ENCODE measurements at regions not wholly inside any gene's neighbourhood (a gene's known extent, or its start where the extent isn't known, plus 50 kb on each side); places are given as distances from the start of the nearest gene placed in this dataset.
"Not testable (repeated sequence)": the region's sequence is repeated elsewhere in the genome, so short reads cannot be mapped to it uniquely, and the experiment has no call there.

DNA sequence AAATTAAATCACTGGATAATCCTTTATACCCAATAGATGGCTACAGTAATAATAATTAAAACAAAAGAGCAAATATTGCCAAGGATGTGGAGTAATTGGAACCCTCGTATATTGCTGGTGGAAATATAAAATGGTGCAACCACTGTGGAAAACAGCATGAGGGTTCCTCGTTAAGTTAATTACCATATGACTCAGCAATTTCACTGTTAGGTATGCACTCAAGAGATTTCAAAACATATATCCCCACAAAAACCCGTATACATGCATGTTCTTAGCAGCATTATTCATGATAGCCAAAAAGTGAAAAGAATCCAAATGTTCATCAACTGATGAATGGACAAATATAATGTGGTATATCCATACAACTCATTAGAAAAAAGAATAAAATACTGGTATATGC lies 103.3 kb downstream of the TEX13C start:
- H3K4me3 ChIP-seq (ENCODE audit: low read depth, low read length): no peak overlapping the region
- no peak for DNase-seq (ENCODE audit: low read depth)
- TF ChIP-seq, protein P1, sequence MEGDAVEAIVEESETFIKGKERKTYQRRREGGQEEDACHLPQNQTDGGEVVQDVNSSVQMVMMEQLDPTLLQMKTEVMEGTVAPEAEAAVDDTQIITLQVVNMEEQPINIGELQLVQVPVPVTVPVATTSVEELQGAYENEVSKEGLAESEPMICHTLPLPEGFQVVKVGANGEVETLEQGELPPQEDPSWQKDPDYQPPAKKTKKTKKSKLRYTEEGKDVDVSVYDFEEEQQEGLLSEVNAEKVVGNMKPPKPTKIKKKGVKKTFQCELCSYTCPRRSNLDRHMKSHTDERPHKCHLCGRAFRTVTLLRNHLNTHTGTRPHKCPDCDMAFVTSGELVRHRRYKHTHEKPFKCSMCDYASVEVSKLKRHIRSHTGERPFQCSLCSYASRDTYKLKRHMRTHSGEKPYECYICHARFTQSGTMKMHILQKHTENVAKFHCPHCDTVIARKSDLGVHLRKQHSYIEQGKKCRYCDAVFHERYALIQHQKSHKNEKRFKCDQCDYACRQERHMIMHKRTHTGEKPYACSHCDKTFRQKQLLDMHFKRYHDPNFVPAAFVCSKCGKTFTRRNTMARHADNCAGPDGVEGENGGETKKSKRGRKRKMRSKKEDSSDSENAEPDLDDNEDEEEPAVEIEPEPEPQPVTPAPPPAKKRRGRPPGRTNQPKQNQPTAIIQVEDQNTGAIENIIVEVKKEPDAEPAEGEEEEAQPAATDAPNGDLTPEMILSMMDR (IDR thresholded peaks at IDR 0.05; ENCODE audit: low read depth, low read length, missing control alignments): no peak

DNA sequence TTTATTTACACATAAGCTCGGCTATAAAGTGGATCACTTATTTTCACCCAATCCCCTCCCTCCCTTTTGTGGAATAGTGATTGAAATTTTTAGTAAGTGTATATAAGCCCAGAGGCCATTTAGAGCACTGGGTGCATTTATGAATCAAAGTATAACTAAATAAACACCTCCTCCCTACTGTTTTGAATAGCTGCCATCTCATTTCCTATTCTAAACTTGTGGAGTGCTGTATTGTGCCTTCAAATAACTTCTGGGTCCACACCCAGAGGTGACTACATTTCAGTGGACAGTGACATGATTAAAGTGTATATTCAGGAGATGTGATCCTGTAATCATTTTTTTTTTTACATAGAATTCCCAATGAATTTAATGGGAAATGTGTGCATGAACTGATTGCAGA lies 104.9 kb downstream of the TEX13C start:
- no peak overlapping the region for H3K4me3 ChIP-seq (ENCODE audit: low read depth, low read length)
- TF ChIP-seq, protein P1 (IDR thresholded peaks at IDR 0.05; ENCODE audit: low read depth, low read length, missing control alignments): no peak
- DNase-seq (ENCODE audit: low read depth): no peak

DNA sequence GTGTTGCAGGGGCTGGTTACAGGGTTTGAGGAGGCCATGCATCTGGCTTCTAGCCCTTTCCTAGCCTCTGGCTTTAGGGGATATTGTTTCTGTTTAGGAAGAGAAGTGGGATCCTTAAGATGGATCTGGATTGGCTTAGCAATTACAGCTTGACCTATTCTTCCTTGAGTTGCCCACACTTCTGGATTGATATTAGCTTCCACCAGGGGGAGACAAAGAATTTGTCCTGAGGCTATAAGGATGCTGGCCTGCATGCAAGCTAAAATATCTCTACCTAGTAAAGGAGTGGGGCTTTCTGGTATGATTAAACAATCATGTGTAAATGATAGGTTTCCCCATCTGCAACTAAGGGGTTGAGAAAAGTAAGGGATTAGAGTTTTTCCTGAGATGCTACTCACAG lies 117.2 kb downstream of the TEX13C start:
- no peak for DNase-seq (ENCODE audit: low read depth)
- H3K4me3 ChIP-seq (ENCODE audit: low read depth, low read length): no peak overlapping the region
- TF ChIP-seq, protein P1 (IDR thresholded peaks at IDR 0.05; ENCODE audit: low read depth, low read length, missing control alignments): peak; percentile 17

DNA sequence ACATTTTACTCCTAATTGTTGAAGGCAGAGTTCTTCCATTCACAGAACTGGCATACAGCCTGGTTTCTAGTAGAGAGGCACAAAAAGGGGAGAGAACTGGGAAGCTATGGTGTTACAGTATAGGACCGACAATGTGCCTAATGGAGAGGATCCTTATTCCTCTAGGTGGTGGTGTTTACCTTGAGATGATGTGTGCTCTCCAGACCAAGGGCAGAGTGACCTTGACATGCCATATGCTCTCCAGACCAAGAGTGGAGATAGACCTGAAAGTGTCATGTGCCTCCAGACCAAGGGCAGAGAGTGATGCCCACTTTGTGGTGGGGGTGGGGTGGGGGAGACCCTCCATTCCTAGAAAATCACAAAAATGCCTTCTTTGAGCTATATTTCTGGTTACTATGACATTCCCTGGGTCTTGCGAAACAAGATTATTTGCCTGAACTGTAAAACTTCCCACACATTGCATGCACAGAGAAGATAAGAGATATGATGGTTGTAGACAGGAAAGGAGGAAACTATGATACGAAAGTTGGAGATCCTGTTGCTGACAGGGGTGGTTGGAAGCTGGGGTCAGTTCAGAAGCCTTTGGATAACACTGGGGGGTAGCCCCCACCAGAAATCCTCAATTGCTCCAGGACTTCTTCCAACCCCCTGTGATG lies 119.7 kb downstream of the TEX13C start:
- DNase-seq (ENCODE audit: low read depth): no peak
- TF ChIP-seq, protein P1 (IDR thresholded peaks at IDR 0.05; ENCODE audit: low read depth, low read length, missing control alignments): no peak
- H3K4me3 ChIP-seq (ENCODE audit: low read depth, low read length): no peak overlapping the region

DNA sequence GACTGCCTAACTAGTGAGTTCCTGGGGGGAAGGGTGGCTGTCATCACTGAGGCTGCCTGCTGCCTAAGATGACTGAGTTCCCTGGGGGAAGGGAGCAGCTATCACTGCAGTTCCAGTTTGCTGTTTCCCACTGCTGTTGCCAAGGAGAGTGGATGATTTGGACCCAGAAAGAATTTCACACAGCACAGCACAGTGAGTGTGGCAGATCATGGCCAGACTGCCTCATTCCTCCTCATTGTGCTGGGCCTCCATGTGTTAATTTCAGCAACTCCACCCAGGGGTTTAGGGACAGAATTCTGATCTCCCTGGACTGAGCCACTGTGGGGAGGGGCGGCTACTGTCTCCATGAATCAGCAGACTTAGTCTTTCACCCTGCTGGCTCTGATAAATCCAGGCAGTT lies 125.0 kb downstream of the TEX13C start:
- DNase-seq (ENCODE audit: low read depth): no peak
- TF ChIP-seq, protein P1 (IDR thresholded peaks at IDR 0.05; ENCODE audit: low read depth, low read length, missing control alignments): no peak
- H3K4me3 ChIP-seq (ENCODE audit: low read depth, low read length): no peak overlapping the region

DNA sequence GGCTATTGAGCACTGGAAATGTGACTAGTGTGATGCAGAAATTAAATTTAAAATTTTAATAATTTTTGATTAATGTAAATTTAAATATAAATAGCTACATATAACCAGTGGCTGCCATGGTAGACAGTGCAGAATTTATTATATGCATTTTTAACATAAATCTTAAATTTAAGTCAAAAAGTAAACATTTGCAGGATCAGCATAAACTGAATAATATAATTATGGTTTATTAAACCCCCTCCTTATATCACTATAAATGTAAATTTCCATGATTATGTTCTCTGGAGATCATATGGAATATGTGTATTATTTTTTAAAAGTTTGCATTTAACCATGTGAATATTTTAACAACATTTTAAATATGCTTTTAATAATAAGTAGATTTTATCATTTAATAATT lies 155.8 kb downstream of the TEX13C start:
- no peak overlapping the region for H3K4me3 ChIP-seq (ENCODE audit: low read depth, low read length)
- TF ChIP-seq, protein P1 (IDR thresholded peaks at IDR 0.05; ENCODE audit: low read depth, low read length, missing control alignments): no peak
- no peak for DNase-seq (ENCODE audit: low read depth)

DNA sequence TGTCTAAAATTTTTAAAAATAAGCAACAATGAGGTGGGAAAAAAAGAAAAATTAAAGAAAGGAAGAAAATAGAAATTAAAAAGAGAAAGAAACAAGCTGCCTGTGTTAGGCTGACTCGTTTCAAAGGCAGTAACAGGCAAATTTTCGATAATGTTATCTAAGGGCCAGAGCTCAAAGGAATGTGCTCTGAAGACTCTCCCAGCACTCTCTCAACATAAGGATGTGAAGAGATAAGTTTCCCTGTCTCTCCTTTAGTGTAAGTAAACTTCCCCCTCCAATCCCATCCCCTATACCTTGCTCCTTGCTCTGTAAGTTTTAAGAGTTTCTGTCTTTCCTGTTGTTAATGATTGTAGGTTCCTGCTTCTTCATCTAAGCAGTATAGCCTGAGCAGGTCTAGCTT lies 172.8 kb downstream of the TEX13C start:
- DNase-seq (ENCODE audit: low read depth): no peak
- TF ChIP-seq, protein P1 (IDR thresholded peaks at IDR 0.05; ENCODE audit: low read depth, low read length, missing control alignments): no peak
- no peak overlapping the region for H3K4me3 ChIP-seq (ENCODE audit: low read depth, low read length)

DNA sequence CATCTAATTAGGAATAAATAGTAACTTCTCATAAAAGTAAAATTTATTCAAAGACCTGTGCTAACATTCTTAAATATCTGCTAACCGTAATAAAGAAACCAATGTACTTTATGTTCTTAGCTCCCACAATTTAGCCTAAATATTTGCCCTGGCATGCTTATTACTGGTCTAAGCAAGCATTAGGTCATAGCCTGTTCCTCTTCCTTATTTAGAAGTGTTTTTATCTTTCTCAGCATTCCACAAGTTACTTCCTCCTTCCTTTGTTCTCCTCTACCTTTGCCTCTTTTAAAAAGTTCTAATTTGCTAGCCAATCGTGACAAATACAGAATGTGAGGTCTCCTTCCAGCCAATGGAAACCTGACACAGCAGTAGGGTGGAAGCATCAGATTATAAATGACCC lies 173.3 kb downstream of the TEX13C start:
- DNase-seq (ENCODE audit: low read depth); H3K4me3 ChIP-seq (ENCODE audit: low read depth, low read length): not testable (repeated sequence)
